Body of pancreas (tissue), 4 donors: ENCODE measurements at regions not wholly inside any gene's neighbourhood (a gene's known extent, or its start where the extent isn't known, plus 50 kb on each side); places are given as distances from the start of the nearest gene placed in this dataset.

Experiments used
- POLR2A ChIP-seq, 3 donors: fragments of 450-650 bp; IDR thresholded peaks; one replicate each; pipeline ENCODE4 v1.6.1; 2016; ENCODE audit warnings: antibody characterized with exemption in 3 of 3, mild to moderate bottlenecking in 2 of 3
- TF ChIP-seq, protein P1 (sequence below), 7 experiments: fragments of 450-650 bp in 4 of 7; fragments of 200-600 bp in 3 of 7; sonication (generic) in 3 of 7; IDR thresholded peaks; one replicate each; pipeline ENCODE4 v1.5.1; 2016 to 2019; ENCODE audit warnings: antibody characterized with exemption in 7 of 7

DNA sequence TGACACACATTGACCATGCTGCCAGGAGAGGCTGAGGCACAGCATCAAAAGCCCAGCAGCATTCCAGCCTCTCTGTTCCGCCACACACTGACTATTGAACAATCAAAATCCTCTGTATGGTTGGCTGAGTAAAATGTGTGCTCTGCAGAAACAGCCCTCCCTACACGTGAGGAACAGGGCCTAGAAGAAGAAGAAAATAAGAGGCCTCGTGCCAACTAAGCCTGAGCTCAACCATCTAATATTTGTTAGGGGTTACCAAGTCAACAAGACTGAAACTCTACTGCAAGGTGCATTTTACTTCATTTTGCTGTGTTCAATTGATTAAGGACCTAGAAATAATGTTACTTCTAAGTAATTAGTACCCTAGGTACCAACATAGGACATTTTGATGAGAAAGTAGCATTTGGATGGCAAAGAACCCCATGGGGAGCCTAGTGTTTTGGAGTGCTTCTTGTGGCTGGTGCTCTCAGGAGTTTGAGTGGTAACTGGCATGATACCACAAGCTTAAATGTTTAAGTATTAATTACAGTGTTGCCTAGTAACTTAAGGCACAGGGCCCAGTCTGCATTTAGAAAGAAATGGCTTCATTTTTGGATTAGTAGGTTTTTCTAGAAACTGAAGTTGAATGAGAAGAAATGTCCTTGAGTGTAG lies 146.6 kb upstream of the PLN start:
- TF ChIP-seq, protein P1, sequence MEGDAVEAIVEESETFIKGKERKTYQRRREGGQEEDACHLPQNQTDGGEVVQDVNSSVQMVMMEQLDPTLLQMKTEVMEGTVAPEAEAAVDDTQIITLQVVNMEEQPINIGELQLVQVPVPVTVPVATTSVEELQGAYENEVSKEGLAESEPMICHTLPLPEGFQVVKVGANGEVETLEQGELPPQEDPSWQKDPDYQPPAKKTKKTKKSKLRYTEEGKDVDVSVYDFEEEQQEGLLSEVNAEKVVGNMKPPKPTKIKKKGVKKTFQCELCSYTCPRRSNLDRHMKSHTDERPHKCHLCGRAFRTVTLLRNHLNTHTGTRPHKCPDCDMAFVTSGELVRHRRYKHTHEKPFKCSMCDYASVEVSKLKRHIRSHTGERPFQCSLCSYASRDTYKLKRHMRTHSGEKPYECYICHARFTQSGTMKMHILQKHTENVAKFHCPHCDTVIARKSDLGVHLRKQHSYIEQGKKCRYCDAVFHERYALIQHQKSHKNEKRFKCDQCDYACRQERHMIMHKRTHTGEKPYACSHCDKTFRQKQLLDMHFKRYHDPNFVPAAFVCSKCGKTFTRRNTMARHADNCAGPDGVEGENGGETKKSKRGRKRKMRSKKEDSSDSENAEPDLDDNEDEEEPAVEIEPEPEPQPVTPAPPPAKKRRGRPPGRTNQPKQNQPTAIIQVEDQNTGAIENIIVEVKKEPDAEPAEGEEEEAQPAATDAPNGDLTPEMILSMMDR (IDR thresholded peaks at IDR 0.05): no peak
- no peak for TF ChIP-seq POLR2A (IDR thresholded peaks at IDR 0.05)
